Testis (tissue), 2 donors: ENCODE measurements at regions not wholly inside any gene's neighbourhood (a gene's known extent, or its start where the extent isn't known, plus 50 kb on each side); places are given as distances from the start of the nearest gene placed in this dataset.

Experiments used
- POLR2A ChIP-seq: fragments of 450-650 bp; IDR thresholded peaks from one replicate; pipeline ENCODE4 v1.6.1; 2017; ENCODE audit warnings: antibody characterized with exemption, mild to moderate bottlenecking, moderate library complexity
- TF ChIP-seq, protein P1 (sequence below), 3 experiments: fragments of 450-650 bp in 2 of 3; fragments of 200-600 bp in 1 of 3; sonication (generic) in 1 of 3; IDR thresholded peaks; one replicate each; pipeline ENCODE4 v1.5.1; 2016 to 2019; ENCODE audit warnings: antibody characterized with exemption in 3 of 3, mild to moderate bottlenecking in 2 of 3, moderate library complexity in 1 of 3

- TF ChIP-seq, protein P1, sequence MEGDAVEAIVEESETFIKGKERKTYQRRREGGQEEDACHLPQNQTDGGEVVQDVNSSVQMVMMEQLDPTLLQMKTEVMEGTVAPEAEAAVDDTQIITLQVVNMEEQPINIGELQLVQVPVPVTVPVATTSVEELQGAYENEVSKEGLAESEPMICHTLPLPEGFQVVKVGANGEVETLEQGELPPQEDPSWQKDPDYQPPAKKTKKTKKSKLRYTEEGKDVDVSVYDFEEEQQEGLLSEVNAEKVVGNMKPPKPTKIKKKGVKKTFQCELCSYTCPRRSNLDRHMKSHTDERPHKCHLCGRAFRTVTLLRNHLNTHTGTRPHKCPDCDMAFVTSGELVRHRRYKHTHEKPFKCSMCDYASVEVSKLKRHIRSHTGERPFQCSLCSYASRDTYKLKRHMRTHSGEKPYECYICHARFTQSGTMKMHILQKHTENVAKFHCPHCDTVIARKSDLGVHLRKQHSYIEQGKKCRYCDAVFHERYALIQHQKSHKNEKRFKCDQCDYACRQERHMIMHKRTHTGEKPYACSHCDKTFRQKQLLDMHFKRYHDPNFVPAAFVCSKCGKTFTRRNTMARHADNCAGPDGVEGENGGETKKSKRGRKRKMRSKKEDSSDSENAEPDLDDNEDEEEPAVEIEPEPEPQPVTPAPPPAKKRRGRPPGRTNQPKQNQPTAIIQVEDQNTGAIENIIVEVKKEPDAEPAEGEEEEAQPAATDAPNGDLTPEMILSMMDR (IDR thresholded peaks at IDR 0.05): no peak
- no peak for TF ChIP-seq POLR2A
Observed at GRCh38 chr13:53124623-53125022, 96.0 kb downstream of the OLFM4 start.
